ENCODE measurements at regions not wholly inside any gene's neighbourhood (a gene's known extent, or its start where the extent isn't known, plus 50 kb on each side); places are given as distances from the start of the nearest gene placed in this dataset.

- TF ChIP-seq CTCF (IDR thresholded peaks at IDR 0.05): no peak
- no peak for TF ChIP-seq SP1 (CRISPR knock-in tag; conservative IDR thresholded peaks at IDR 0.05)
- no peak for TF ChIP-seq ARID4B (CRISPR knock-in tag; IDR thresholded peaks at IDR 0.05; ENCODE audit: borderline replicate concordance)
- no peak for TF ChIP-seq ZNF671 (CRISPR knock-in tag; IDR thresholded peaks at IDR 0.05)
Measured at GRCh38 chr2:6626401-6627012, 239.2 kb downstream of the CMPK2 start.

Measured in WTC11 (cell line).